Activated CD8-positive, alpha-beta T cell treated with anti-CD3 and anti-CD28 coated beads for 36 hours (primary cell): ENCODE measurements at regions not wholly inside any gene's neighbourhood (a gene's known extent, or its start where the extent isn't known, plus 50 kb on each side); places are given as distances from the start of the nearest gene placed in this dataset.

Experiments used
- ATAC-seq: fragments of 200-7000 bp; cut with Tn5 transposase; one replicate; pipeline ENCODE4 v1.10.0; 2021; ENCODE audit warnings: mild to moderate bottlenecking, moderate library complexity
- CTCF ChIA-PET: fragments of 350-600 bp; sonication (Branson Sonifier 250); formaldehyde crosslinking; loops from one replicate; lab custom pipeline; 2021; ENCODE audit warnings: antibody characterized with exemption; lab: Charles Lee
- POLR2A ChIA-PET: fragments of 350-600 bp; sonication (Branson Sonifier 250); formaldehyde crosslinking; loops from one replicate; lab custom pipeline; 2021; ENCODE audit warnings: antibody characterized with exemption; lab: Charles Lee
- DNase-seq: peaks from one replicate; pipeline ENCODE4 v3.0.0-alpha.2; 2020
- H3K27ac Mint-ChIP-seq: one replicate; pipeline ENCODE4 v1.8.0; 2021; ENCODE audit warnings: mild to moderate bottlenecking, mixed read lengths
- H3K27me3 Mint-ChIP-seq: one replicate; pipeline ENCODE4 v1.8.0; 2021; ENCODE audit warnings: mixed read lengths
- H3K36me3 Mint-ChIP-seq: one replicate; pipeline ENCODE4 v1.8.0; 2021; ENCODE audit warnings: low read depth, mixed read lengths
- H3K4me1 Mint-ChIP-seq: one replicate; pipeline ENCODE4 v1.8.0; 2021; ENCODE audit warnings: low read depth, mixed read lengths
- H3K4me3 Mint-ChIP-seq: one replicate; pipeline ENCODE4 v1.8.0; 2021; ENCODE audit warnings: mild to moderate bottlenecking, moderate library complexity, mixed read lengths
- H3K9me3 Mint-ChIP-seq: one replicate; pipeline ENCODE4 v1.8.0; 2021; ENCODE audit warnings: mixed read lengths
- intact Hi-C: fragments of 100-400 bp; cut with micrococcal nuclease; formaldehyde crosslinking; loops from one replicate; pipeline ENCODE4 v1.10.0; 2022
- TF ChIP-seq, protein P1 (sequence below): fragments of 200-600 bp; IDR thresholded peaks from one replicate; pipeline ENCODE4 v1.8.0; 2022; ENCODE audit warnings: antibody characterized with exemption, mild to moderate bottlenecking

DNA sequence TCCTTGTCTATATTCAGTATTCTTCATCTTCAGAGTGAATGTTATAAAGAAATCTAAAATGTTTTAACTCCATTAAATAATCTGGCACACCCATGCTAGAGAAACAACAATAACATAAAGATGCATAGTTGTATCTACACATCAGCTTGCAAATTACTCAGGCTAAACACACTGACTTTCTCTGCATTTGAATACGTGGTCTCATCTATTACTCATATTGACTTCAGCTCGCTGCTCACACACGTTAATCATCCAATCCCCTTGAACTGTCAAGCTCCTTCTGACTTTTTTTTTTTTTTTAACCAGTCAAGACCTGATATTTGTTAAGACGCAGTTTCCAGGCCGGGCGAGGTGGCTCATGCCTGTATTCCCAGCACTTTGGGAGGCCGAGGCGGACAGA, 1137.3 kb upstream of the CADM2 start:
- DNase-seq = no peak
- Mint-ChIP-seq H3K36me3 (no peaks in the 10 kb centered on the region), H3K4me1 (no peaks in the 10 kb centered on the region)

DNA sequence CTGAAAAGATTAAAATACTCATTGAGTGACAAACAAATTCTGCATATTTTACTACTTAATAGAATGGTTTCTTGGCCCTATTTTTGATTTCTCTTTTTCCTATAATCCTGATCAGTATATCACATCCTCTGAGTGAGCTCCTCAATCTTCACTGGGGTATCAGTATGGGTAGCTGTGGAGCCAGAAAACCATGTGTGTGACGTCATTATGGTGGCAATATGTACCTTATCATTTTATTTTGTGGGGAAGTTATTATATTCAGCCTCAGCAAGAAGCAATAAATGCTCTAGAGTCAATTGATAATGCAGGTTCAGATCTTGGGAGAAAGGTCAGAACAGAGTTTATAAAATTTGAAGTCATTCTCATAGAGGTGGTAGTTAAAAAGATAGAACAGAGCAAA, 1135.7 kb upstream of the CADM2 start:
- TF ChIP-seq, protein P1, sequence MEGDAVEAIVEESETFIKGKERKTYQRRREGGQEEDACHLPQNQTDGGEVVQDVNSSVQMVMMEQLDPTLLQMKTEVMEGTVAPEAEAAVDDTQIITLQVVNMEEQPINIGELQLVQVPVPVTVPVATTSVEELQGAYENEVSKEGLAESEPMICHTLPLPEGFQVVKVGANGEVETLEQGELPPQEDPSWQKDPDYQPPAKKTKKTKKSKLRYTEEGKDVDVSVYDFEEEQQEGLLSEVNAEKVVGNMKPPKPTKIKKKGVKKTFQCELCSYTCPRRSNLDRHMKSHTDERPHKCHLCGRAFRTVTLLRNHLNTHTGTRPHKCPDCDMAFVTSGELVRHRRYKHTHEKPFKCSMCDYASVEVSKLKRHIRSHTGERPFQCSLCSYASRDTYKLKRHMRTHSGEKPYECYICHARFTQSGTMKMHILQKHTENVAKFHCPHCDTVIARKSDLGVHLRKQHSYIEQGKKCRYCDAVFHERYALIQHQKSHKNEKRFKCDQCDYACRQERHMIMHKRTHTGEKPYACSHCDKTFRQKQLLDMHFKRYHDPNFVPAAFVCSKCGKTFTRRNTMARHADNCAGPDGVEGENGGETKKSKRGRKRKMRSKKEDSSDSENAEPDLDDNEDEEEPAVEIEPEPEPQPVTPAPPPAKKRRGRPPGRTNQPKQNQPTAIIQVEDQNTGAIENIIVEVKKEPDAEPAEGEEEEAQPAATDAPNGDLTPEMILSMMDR = no peak
- H3K4me3 Mint-ChIP-seq = no peak overlapping the region
- no peaks in the 10 kb centered on the region for H3K27me3 Mint-ChIP-seq
- no peaks in the 10 kb centered on the region for H3K4me1 Mint-ChIP-seq
- intact Hi-C loops = no loop called here
- ChIA-PET CTCF (no interaction called here), POLR2A (no interaction called here)
- no peaks in the 10 kb centered on the region for H3K36me3 Mint-ChIP-seq
- H3K27ac Mint-ChIP-seq = no peak overlapping the region
- peaks cover 14% of the 10 kb centered on the region for H3K9me3 Mint-ChIP-seq
- no peak for ATAC-seq
- no peak for DNase-seq

More for the DNA sequence above, 1137.3 kb upstream of the CADM2 start:
- H3K9me3 Mint-ChIP-seq = peaks cover 10% of the 10 kb centered on the region
- intact Hi-C loops = no loop called here
- ChIA-PET POLR2A (no interaction called here), CTCF (no interaction called here)
- no peaks in the 10 kb centered on the region for H3K27me3 Mint-ChIP-seq
- ATAC-seq = no peak
- no peak overlapping the region for H3K4me3 Mint-ChIP-seq
- H3K27ac Mint-ChIP-seq = no peak overlapping the region
- TF ChIP-seq, protein P1 = no peak

DNA sequence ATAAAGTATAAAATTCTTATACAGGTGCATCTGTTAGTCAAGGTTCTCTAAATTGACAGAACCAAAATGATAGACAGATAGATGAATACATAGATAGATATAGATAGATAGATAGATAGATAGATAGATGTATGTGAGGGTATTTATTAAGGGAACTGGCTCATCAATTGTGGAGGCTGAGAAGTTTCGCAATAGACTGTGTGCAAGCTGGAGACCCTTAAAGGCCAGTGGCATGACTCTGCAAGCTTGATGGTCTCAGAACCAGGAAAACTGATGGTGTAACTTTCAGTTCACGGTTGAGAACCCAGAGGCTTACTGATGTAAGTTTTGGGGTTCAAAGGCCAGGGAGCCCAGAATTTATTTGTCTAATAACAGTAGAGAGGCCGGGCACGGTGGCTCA, 1123.7 kb upstream of the CADM2 start:
- no peak overlapping the region for H3K4me3 Mint-ChIP-seq
- no peaks in the 10 kb centered on the region for H3K36me3 Mint-ChIP-seq
- H3K27me3 Mint-ChIP-seq = no peaks in the 10 kb centered on the region
- peaks cover 5% of the 10 kb centered on the region for H3K9me3 Mint-ChIP-seq
- POLR2A ChIA-PET = no interaction called here
- no peak for DNase-seq
- intact Hi-C loops = no loop called here
- TF ChIP-seq, protein P1 = no peak
- no peak overlapping the region for H3K27ac Mint-ChIP-seq
- CTCF ChIA-PET = no interaction called here
- H3K4me1 Mint-ChIP-seq = no peaks in the 10 kb centered on the region
- ATAC-seq = no peak

DNA sequence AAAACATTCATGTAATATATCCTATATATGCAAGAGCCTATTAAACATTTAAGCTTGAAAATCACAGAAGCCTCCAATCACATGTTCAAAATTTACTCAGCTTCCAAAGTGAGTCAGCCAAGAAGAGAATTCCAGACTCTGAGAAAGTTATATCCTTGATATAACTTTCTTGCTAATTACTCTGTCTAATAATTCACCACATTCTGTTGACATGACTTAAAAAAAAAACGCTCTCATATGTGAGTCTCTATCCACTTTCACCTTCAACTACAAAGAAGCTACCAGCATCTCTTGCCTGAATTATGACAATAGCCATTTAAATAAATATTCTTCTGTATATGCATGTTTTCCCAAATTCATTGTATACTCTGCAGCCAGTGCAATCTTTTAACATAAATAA, 1116.3 kb upstream of the CADM2 start:
- ATAC-seq = no peak
- peaks cover 9% of the 10 kb centered on the region for H3K9me3 Mint-ChIP-seq
- ChIA-PET CTCF (no interaction called here), POLR2A (no interaction called here)
- no peak overlapping the region for H3K4me3 Mint-ChIP-seq
- no peak for DNase-seq
- no peaks in the 10 kb centered on the region for H3K27me3 Mint-ChIP-seq
- intact Hi-C loops = no loop called here
- H3K27ac Mint-ChIP-seq = no peak overlapping the region
- H3K36me3 Mint-ChIP-seq = no peaks in the 10 kb centered on the region
- no peaks in the 10 kb centered on the region for H3K4me1 Mint-ChIP-seq
- TF ChIP-seq, protein P1 = no peak

DNA sequence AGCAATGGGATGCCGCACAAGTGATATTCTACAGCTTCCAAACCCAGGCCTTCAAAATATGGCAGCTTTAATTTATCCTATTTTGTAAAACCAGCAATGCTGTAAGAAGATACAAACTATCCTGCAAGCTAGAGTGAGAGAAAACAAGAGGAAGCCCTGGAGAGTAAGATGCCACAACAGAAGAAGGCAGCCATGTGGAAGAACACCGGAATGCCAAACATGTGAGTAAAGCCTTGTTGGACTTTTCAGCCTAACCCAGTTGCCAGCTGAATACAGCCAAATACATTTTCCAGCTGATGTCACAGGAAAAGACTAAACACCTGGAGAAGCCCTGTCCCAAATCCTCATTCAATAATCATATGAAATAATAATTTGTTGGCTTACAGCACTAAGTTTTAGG, 1115.1 kb upstream of the CADM2 start:
- Mint-ChIP-seq H3K4me1 (no peaks in the 10 kb centered on the region), H3K4me3 (no peak overlapping the region), H3K27ac (no peak overlapping the region), H3K36me3 (no peaks in the 10 kb centered on the region), H3K27me3 (no peaks in the 10 kb centered on the region), H3K9me3 (peaks cover 9% of the 10 kb centered on the region)
- CTCF ChIA-PET = no interaction called here
- ATAC-seq = no peak
- DNase-seq = no peak
- TF ChIP-seq, protein P1 = no peak
- POLR2A ChIA-PET = no interaction called here
- intact Hi-C loops = no loop called here
